GM23338 (cell line): ENCODE measurements at regions not wholly inside any gene's neighbourhood (a gene's known extent, or its start where the extent isn't known, plus 50 kb on each side); places are given as distances from the start of the nearest gene placed in this dataset.

ENCODE experiments used
- ATAC-seq: fragments of 200-7000 bp; cut with Tn5 transposase; 3 replicates; pipeline ENCODE4 v1.9.1; 2020
- DNase-seq: peaks from one replicate; pipeline ENCODE4 v3.0.0-alpha.2; 2015; ENCODE audit warnings: low spot score
- H2AFZ ChIP-seq: fragments of 200-600 bp; sonication (generic); 2 replicates; pipeline ENCODE4 v1.8.0; 2016; ENCODE audit warnings: antibody characterized with exemption, mild to moderate bottlenecking, moderate library complexity
- H3F3A ChIP-seq: fragments of 200-600 bp; sonication (generic); replicated peaks from 2 replicates; pipeline ENCODE4 v1.8.0; 2017; ENCODE audit warnings: antibody characterized with exemption, mixed run types, low read depth
- H3K27ac ChIP-seq: fragments of 200-600 bp; sonication (generic); 2 replicates; pipeline ENCODE4 v1.6.1; 2016; ENCODE audit warnings: low read depth
- H3K27me3 ChIP-seq: fragments of 200-600 bp; sonication (generic); 2 replicates; pipeline ENCODE4 v1.8.0; 2016; ENCODE audit warnings: mild to moderate bottlenecking, mixed run types, moderate library complexity; ENCODE audit not compliant: insufficient read depth
- H3K36me3 ChIP-seq: fragments of 200-600 bp; sonication (generic); 2 replicates; pipeline ENCODE4 v1.8.0; 2016; ENCODE audit warnings: mild to moderate bottlenecking; ENCODE audit not compliant: insufficient read depth
- H3K4me1 ChIP-seq: fragments of 200-600 bp; sonication (generic); 2 replicates; pipeline ENCODE4 v1.8.0; 2016; ENCODE audit warnings: mild to moderate bottlenecking, moderate library complexity; ENCODE audit not compliant: insufficient read depth
- H3K4me2 ChIP-seq: fragments of 200-600 bp; sonication (generic); 2 replicates; pipeline ENCODE4 v1.7.1; 2017; ENCODE audit warnings: mixed run types
- H3K4me3 ChIP-seq: fragments of 200-600 bp; sonication (generic); 2 replicates; pipeline ENCODE4 v1.6.1; 2016; ENCODE audit warnings: mixed run types
- H3K79me2 ChIP-seq: fragments of 200-600 bp; sonication (generic); replicated peaks from 2 replicates; pipeline ENCODE4 v1.8.0; 2017; ENCODE audit warnings: mild to moderate bottlenecking; ENCODE audit not compliant: insufficient read depth
- H3K9me2 ChIP-seq: fragments of 200-600 bp; sonication (generic); 2 replicates; pipeline ENCODE4 v1.8.0; 2017; ENCODE audit not compliant: insufficient read depth
- H4K20me1 ChIP-seq: fragments of 200-600 bp; sonication (generic); replicated peaks from 2 replicates; pipeline ENCODE4 v1.8.0; 2017; ENCODE audit warnings: mild to moderate bottlenecking; ENCODE audit not compliant: insufficient read depth
- H3K27ac Mint-ChIP-seq: 2 replicates; pipeline ENCODE4 v1.8.0; 2020; ENCODE audit warnings: inconsistent platforms, mild to moderate bottlenecking, moderate library complexity, mixed read lengths
- H3K27me3 Mint-ChIP-seq: 3 replicates; pipeline ENCODE4 v1.8.0; 2022; ENCODE audit warnings: low read depth, mild to moderate bottlenecking, moderate library complexity, mixed read lengths, inconsistent platforms; ENCODE audit not compliant: insufficient read depth, poor library complexity
- H3K36me3 Mint-ChIP-seq: 3 replicates; pipeline ENCODE4 v1.8.0; 2021; ENCODE audit warnings: low read depth, mild to moderate bottlenecking, inconsistent platforms, moderate library complexity, mixed read lengths
- H3K4me1 Mint-ChIP-seq: 3 replicates; pipeline ENCODE4 v1.8.0; 2020; ENCODE audit warnings: mild to moderate bottlenecking, inconsistent platforms, mixed read lengths
- H3K4me3 Mint-ChIP-seq: 3 replicates; pipeline ENCODE4 v1.8.0; 2021; ENCODE audit warnings: moderate library complexity, mild to moderate bottlenecking, inconsistent platforms, mixed read lengths
- H3K9me3 Mint-ChIP-seq: 3 replicates; pipeline ENCODE4 v1.8.0; 2020; ENCODE audit warnings: moderate library complexity, mild to moderate bottlenecking, inconsistent platforms, mixed read lengths
- EZH2 ChIP-seq: fragments of 200-600 bp; sonication (generic); IDR thresholded peaks from one replicate; pipeline ENCODE4 v1.8.0; 2017; ENCODE audit warnings: antibody characterized with exemption, mild to moderate bottlenecking, low read depth; ENCODE audit not compliant: unreplicated experiment
- EZH2phosphoT487 ChIP-seq: fragments of 200-600 bp; sonication (generic); IDR thresholded peaks from one replicate; pipeline ENCODE4 v1.8.1; 2018; ENCODE audit warnings: antibody characterized with exemption; ENCODE audit not compliant: unreplicated experiment
- JUNB ChIP-seq: IDR thresholded peaks from one replicate; pipeline ENCODE4 v1.6.1; 2016; ENCODE audit warnings: antibody characterized with exemption; ENCODE audit not compliant: unreplicated experiment
- NANOG ChIP-seq: IDR thresholded peaks from 2 replicates; pipeline ENCODE4 v1.6.1; 2016; ENCODE audit warnings: antibody characterized with exemption, borderline replicate concordance
- POLR2AphosphoS5 ChIP-seq: IDR thresholded peaks from 2 replicates; pipeline ENCODE4 v1.6.1; 2016; ENCODE audit warnings: antibody characterized with exemption, low read depth
- STAT1 ChIP-seq: IDR thresholded peaks from one replicate; pipeline ENCODE4 v1.6.1; 2016; ENCODE audit warnings: antibody characterized with exemption; ENCODE audit not compliant: unreplicated experiment
- TF ChIP-seq, protein P1 (sequence below): IDR thresholded peaks from one replicate; pipeline ENCODE4 v1.6.1; 2018; ENCODE audit warnings: antibody characterized with exemption; ENCODE audit not compliant: unreplicated experiment
- TF ChIP-seq, protein P2 (sequence below), 2 experiments: fragments of 200-600 bp in 1 of 2; sonication (generic) in 1 of 2; conservative IDR thresholded peaks; 2 replicates each; pipeline versions ENCODE4 v1.5.1 to v1.6.1; 2016 to 2017; ENCODE audit warnings: antibody characterized with exemption in 2 of 2, low read depth in 2 of 2, mild to moderate bottlenecking in 2 of 2, moderate library complexity in 1 of 2

DNA sequence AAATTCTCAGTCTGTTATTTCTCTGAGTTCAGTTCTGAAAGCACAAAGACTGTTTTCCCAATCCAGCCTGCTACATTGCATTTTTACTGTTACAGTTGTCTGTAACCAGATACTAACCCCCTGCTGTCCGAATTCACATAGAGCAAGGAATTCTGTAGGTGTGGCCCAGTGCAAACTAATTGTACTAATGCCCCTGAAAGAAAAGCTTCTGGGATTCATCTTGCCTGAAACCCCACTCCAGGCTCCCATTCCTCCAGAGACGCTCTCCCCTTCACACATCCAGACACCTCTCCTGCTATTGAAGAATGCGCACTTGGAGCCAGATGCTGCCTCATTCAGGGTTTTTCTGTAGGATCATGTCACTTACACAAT is 127.0 kb downstream of the TTC32 start:
- Histone ChIP-seq H3K4me1 (peaks cover 19% of the 10 kb centered on the region), H2AFZ (peak overlapping the region; percentile 67), H3K27ac (no peak overlapping the region), H3K27me3 (no peaks in the 10 kb centered on the region), H3K4me3 (no peak overlapping the region), H3K36me3 (no peaks in the 10 kb centered on the region), H3F3A (no peaks in the 10 kb centered on the region), H4K20me1 (no peaks in the 10 kb centered on the region), H3K9me2 (peaks cover 7% of the 10 kb centered on the region), H3K4me2 (peak overlapping the region; percentile 41), H3K79me2 (no peaks in the 10 kb centered on the region)
- peak; percentile 88 for DNase-seq
- Mint-ChIP-seq H3K9me3 (no peaks in the 10 kb centered on the region), H3K27ac (peak overlapping the region; percentile 63), H3K27me3 (peaks cover 2% of the 10 kb centered on the region), H3K4me3 (peak overlapping the region; percentile 52; the same call in 2 of the 3 replicates), H3K4me1 (peaks cover 23% of the 10 kb centered on the region), H3K36me3 (no peaks in the 10 kb centered on the region)
- ATAC-seq: peak; percentile 88
- TF ChIP-seq, protein P1, sequence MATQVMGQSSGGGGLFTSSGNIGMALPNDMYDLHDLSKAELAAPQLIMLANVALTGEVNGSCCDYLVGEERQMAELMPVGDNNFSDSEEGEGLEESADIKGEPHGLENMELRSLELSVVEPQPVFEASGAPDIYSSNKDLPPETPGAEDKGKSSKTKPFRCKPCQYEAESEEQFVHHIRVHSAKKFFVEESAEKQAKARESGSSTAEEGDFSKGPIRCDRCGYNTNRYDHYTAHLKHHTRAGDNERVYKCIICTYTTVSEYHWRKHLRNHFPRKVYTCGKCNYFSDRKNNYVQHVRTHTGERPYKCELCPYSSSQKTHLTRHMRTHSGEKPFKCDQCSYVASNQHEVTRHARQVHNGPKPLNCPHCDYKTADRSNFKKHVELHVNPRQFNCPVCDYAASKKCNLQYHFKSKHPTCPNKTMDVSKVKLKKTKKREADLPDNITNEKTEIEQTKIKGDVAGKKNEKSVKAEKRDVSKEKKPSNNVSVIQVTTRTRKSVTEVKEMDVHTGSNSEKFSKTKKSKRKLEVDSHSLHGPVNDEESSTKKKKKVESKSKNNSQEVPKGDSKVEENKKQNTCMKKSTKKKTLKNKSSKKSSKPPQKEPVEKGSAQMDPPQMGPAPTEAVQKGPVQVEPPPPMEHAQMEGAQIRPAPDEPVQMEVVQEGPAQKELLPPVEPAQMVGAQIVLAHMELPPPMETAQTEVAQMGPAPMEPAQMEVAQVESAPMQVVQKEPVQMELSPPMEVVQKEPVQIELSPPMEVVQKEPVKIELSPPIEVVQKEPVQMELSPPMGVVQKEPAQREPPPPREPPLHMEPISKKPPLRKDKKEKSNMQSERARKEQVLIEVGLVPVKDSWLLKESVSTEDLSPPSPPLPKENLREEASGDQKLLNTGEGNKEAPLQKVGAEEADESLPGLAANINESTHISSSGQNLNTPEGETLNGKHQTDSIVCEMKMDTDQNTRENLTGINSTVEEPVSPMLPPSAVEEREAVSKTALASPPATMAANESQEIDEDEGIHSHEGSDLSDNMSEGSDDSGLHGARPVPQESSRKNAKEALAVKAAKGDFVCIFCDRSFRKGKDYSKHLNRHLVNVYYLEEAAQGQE: no peak
- TF ChIP-seq NANOG (no peak), JUNB (no peak), EZH2 (no peak)

DNA sequence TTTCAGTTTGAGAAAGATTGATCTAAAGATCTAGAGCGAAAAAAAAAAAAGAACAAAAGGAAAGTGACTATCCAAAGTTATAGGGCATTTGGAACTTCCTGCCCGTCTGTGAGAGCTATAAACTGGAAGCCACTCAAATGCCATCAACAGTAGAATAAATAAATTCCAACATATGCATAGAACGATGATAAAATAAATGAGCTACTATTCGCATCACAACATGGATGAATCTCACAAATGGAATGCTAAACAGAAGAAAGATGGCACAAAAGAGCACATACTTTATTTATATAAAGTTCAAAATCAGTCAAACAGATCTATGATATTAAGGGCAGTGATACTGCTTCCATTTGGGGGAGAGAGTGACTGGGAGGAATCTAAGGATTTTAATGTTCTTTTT is 128.8 kb downstream of the TTC32 start:
- no peak for TF ChIP-seq NANOG
- no peak for TF ChIP-seq STAT1
- TF ChIP-seq POLR2AphosphoS5: no peak
- TF ChIP-seq EZH2phosphoT487: no peak
- no peak overlapping the region for H3K4me2 ChIP-seq
- no peak for ATAC-seq
- no peak overlapping the region for H3K4me3 ChIP-seq
- H3F3A ChIP-seq: no peaks in the 10 kb centered on the region
- Mint-ChIP-seq H3K36me3 (no peaks in the 10 kb centered on the region), H3K27ac (no peak overlapping the region), H3K9me3 (no peaks in the 10 kb centered on the region), H3K4me1 (peaks cover 23% of the 10 kb centered on the region), H3K4me3 (no peak overlapping the region), H3K27me3 (peaks cover 2% of the 10 kb centered on the region)
- H3K79me2 ChIP-seq: no peaks in the 10 kb centered on the region
- H3K36me3 ChIP-seq: no peaks in the 10 kb centered on the region
- no peak for DNase-seq
- H3K27me3 ChIP-seq: no peaks in the 10 kb centered on the region
- no peaks in the 10 kb centered on the region for H4K20me1 ChIP-seq
- H3K27ac ChIP-seq: no peak overlapping the region
- H3K4me1 ChIP-seq: peaks cover 19% of the 10 kb centered on the region
- H3K9me2 ChIP-seq: peaks cover 7% of the 10 kb centered on the region
- no peak overlapping the region for H2AFZ ChIP-seq

DNA sequence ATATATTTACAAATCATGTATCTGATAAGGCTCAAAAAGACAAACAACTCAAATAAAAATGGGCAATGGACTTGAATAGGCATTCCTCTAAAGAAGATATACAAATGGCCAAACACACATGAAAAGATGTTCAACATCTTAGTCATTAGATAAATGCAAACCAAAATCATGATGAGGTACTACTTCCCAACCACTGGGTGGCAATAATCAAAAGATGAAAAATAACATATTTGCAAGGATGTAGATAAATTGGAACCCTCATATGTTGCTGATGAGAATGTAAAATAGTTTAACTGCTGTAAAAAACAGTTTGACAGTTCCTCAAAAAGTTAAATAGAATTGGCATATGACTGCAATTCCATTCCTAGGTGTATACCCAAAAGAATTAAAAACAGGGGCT is 132.3 kb downstream of the TTC32 start:
- Mint-ChIP-seq H3K27ac (no peak overlapping the region), H3K36me3 (no peaks in the 10 kb centered on the region), H3K9me3 (no peaks in the 10 kb centered on the region), H3K27me3 (no peaks in the 10 kb centered on the region), H3K4me1 (peaks cover 8% of the 10 kb centered on the region), H3K4me3 (no peak overlapping the region)
- Histone ChIP-seq H3F3A (no peaks in the 10 kb centered on the region), H3K4me2 (no peak overlapping the region), H3K4me3 (no peak overlapping the region), H3K27me3 (no peaks in the 10 kb centered on the region), H3K4me1 (peaks cover 12% of the 10 kb centered on the region), H3K9me2 (peaks cover 10% of the 10 kb centered on the region), H3K79me2 (no peaks in the 10 kb centered on the region), H2AFZ (no peak overlapping the region), H3K27ac (no peak overlapping the region), H3K36me3 (no peaks in the 10 kb centered on the region), H4K20me1 (no peaks in the 10 kb centered on the region)
- ATAC-seq (no peak), DNase-seq (no peak)
- TF ChIP-seq, protein P2, sequence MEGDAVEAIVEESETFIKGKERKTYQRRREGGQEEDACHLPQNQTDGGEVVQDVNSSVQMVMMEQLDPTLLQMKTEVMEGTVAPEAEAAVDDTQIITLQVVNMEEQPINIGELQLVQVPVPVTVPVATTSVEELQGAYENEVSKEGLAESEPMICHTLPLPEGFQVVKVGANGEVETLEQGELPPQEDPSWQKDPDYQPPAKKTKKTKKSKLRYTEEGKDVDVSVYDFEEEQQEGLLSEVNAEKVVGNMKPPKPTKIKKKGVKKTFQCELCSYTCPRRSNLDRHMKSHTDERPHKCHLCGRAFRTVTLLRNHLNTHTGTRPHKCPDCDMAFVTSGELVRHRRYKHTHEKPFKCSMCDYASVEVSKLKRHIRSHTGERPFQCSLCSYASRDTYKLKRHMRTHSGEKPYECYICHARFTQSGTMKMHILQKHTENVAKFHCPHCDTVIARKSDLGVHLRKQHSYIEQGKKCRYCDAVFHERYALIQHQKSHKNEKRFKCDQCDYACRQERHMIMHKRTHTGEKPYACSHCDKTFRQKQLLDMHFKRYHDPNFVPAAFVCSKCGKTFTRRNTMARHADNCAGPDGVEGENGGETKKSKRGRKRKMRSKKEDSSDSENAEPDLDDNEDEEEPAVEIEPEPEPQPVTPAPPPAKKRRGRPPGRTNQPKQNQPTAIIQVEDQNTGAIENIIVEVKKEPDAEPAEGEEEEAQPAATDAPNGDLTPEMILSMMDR (conservative IDR thresholded peaks at IDR 0.05; ENCODE audit: low read depth in 2 of 2): peak in 1 of 2 experiments; percentile 34; a peak in 2 of 4 replicates
- no peak for TF ChIP-seq NANOG
